ENCODE measurements at regions not wholly inside any gene's neighbourhood (a gene's known extent, or its start where the extent isn't known, plus 50 kb on each side); places are given as distances from the start of the nearest gene placed in this dataset.

DNA sequence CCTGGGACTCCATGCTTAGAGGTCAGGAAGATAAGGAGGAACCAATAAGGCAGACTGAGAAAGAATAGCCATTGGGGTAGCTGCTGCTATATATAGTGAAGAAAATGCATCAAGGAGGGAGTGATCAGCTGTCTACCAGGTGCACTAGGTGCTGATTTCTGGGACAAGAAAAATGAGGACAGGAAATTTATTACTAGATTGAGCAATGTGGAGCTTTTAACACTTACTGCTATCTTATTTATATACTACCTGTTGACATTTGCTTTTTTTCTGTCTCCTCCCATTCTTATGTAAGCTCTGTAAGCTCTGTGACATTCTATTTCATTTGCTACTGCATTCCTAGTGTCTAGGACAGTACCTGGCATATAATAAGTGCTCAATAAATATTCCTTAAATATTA, 53.7 kb upstream of the DHX40 start:
- no peaks in the 10 kb centered on the region for H4K20me1 ChIP-seq (ENCODE audit: insufficient read depth)
- H3K27ac ChIP-seq = no peak overlapping the region
- H3K9ac ChIP-seq = no peak overlapping the region
- no peak overlapping the region for H2AFZ ChIP-seq (ENCODE audit: low read depth)
- no peaks in the 10 kb centered on the region for H3K27me3 ChIP-seq (ENCODE audit: insufficient read depth, low read depth)
- no peak overlapping the region for H3K4me2 ChIP-seq
- H3K4me1 ChIP-seq (ENCODE audit: low read depth, poor library complexity, severe bottlenecking) = peaks cover 39% of the 10 kb centered on the region
- H3K36me3 ChIP-seq (ENCODE audit: insufficient read depth) = no peaks in the 10 kb centered on the region
- H3K79me2 ChIP-seq (ENCODE audit: insufficient read depth, low read depth) = no peaks in the 10 kb centered on the region
- no peak overlapping the region for H3K4me3 ChIP-seq (IDR thresholded peaks at IDR 0.05; ENCODE audit: insufficient read depth, low read depth, low read length)
- no peak for TF ChIP-seq CTCF (conservative IDR thresholded peaks at IDR 0.05; ENCODE audit: low read depth, low read length)

GRCh38 chr17:59512844-59513385, 52.5 kb upstream of the DHX40 start:
- no peak overlapping the region for H3K27ac ChIP-seq
- no peak for TF ChIP-seq CTCF (conservative IDR thresholded peaks at IDR 0.05; ENCODE audit: low read depth, low read length)
- no peaks in the 10 kb centered on the region for H3K36me3 ChIP-seq (ENCODE audit: insufficient read depth)
- no peak overlapping the region; the same call in 1 of the 2 replicates for H2AFZ ChIP-seq (ENCODE audit: low read depth)
- no peaks in the 10 kb centered on the region for H4K20me1 ChIP-seq (ENCODE audit: insufficient read depth)
- no peak overlapping the region for H3K4me3 ChIP-seq (IDR thresholded peaks at IDR 0.05; ENCODE audit: insufficient read depth, low read depth, low read length)
- H3K9ac ChIP-seq = no peak overlapping the region
- H3K4me2 ChIP-seq = no peak overlapping the region
- H3K79me2 ChIP-seq (ENCODE audit: insufficient read depth, low read depth) = no peaks in the 10 kb centered on the region
- H3K4me1 ChIP-seq (ENCODE audit: low read depth, poor library complexity, severe bottlenecking) = peaks cover 39% of the 10 kb centered on the region
- no peaks in the 10 kb centered on the region for H3K27me3 ChIP-seq (ENCODE audit: insufficient read depth, low read depth)

DNA sequence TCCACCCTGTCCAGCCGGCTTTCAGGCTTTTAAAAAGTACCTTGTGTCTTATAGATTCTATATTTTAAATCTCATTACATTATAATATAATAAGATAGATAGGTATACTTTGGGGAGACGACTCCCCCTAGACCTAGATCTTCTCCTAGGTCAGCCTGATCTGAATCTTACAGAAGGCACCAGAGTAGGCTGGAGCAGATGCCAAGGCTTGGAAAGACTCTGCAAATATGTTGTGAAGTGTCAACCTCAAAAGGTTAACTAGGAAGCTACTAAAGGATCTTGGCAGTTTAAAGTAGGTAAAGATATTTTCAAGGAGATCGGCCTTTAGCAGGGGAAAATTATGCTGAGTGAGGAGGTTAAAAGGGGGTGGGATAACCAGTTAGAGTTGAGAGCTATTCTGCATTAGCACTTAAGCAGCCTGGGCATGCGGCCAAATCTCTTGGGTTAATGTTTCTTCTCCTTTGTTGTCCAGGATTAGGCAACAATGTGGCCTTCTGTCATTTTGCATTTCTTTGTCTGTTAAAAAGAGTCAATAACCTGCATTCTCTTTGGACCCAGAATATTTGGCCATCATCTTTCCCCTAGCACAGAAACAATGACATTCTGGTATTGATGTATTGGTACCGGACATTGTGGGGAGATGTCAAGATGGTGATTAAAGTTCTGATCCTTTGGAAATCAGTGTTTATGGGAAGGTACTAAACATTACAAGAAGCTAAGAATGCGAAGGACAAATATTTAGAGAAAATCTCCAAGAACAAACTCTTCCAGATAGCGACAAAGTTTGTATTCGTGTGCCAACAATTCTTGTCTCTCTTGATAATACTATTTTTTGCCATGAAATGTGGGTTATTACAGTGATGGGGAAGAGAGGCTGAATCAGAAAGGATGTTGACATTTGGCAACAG, 51.2 kb upstream of the DHX40 start:
- Histone ChIP-seq H3K27ac (peak overlapping the region; percentile 13; the same call in 1 of the 2 replicates), H3K27me3 (ENCODE audit: insufficient read depth, low read depth) (no peaks in the 10 kb centered on the region), H3K4me1 (ENCODE audit: low read depth, poor library complexity, severe bottlenecking) (peaks cover 39% of the 10 kb centered on the region), H3K4me2 (peak overlapping the region; percentile 46; the same call in 1 of the 2 replicates), H3K36me3 (ENCODE audit: insufficient read depth) (no peaks in the 10 kb centered on the region), H2AFZ (ENCODE audit: low read depth) (peak overlapping the region; percentile 10; the same call in 1 of the 2 replicates), H3K4me3 (IDR thresholded peaks at IDR 0.05; ENCODE audit: insufficient read depth, low read depth, low read length) (no peak overlapping the region), H4K20me1 (ENCODE audit: insufficient read depth) (no peaks in the 10 kb centered on the region), H3K79me2 (ENCODE audit: insufficient read depth, low read depth) (no peaks in the 10 kb centered on the region), H3K9ac (no peak overlapping the region)
- TF ChIP-seq CTCF (conservative IDR thresholded peaks at IDR 0.05; ENCODE audit: low read depth, low read length) = no peak

Measured in KMS-11 (cell line).